ENCODE measurements at regions not wholly inside any gene's neighbourhood (a gene's known extent, or its start where the extent isn't known, plus 50 kb on each side); places are given as distances from the start of the nearest gene placed in this dataset.

DNA sequence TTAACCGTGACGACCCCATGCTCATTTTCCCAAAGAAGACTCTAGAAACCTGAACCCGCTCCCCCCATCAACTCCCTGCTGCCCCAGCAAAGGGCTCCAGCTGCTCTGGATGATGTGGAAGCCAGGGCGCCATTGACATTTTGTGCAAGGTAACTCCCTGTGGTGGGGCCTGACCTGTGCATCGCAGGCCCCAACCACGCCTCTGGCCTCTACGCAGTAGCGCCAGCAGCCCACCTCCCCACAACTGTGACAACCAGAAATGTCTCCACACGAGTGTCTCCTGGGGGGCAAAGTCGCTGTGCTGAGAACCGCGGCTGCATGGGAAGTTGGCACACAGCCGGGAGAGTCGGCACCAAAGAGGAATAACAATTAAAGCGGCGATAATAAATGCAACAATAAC lies 86.9 kb upstream of the PRR5 start (continued):
- TF ChIP-seq PRDM1 (tag by site-specific recombination; IDR thresholded peaks at IDR 0.05) (no peak), FEZF1 (tag by site-specific recombination; IDR thresholded peaks at IDR 0.05) (no peak), ZNF433 (tag by site-specific recombination; IDR thresholded peaks at IDR 0.05; ENCODE audit: low read depth) (no peak), ZNF133 (tag by site-specific recombination; IDR thresholded peaks at IDR 0.05) (no peak)
- TF ChIP-seq, protein P1, sequence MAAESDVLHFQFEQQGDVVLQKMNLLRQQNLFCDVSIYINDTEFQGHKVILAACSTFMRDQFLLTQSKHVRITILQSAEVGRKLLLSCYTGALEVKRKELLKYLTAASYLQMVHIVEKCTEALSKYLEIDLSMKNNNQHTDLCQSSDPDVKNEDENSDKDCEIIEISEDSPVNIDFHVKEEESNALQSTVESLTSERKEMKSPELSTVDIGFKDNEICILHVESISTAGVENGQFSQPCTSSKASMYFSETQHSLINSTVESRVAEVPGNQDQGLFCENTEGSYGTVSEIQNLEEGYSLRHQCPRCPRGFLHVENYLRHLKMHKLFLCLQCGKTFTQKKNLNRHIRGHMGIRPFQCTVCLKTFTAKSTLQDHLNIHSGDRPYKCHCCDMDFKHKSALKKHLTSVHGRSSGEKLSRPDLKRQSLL (tag by site-specific recombination; IDR thresholded peaks at IDR 0.05) = no peak
- TF ChIP-seq, protein P2, sequence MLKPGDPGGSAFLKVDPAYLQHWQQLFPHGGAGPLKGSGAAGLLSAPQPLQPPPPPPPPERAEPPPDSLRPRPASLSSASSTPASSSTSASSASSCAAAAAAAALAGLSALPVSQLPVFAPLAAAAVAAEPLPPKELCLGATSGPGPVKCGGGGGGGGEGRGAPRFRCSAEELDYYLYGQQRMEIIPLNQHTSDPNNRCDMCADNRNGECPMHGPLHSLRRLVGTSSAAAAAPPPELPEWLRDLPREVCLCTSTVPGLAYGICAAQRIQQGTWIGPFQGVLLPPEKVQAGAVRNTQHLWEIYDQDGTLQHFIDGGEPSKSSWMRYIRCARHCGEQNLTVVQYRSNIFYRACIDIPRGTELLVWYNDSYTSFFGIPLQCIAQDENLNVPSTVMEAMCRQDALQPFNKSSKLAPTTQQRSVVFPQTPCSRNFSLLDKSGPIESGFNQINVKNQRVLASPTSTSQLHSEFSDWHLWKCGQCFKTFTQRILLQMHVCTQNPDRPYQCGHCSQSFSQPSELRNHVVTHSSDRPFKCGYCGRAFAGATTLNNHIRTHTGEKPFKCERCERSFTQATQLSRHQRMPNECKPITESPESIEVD (tag by site-specific recombination; IDR thresholded peaks at IDR 0.05) = no peak

DNA sequence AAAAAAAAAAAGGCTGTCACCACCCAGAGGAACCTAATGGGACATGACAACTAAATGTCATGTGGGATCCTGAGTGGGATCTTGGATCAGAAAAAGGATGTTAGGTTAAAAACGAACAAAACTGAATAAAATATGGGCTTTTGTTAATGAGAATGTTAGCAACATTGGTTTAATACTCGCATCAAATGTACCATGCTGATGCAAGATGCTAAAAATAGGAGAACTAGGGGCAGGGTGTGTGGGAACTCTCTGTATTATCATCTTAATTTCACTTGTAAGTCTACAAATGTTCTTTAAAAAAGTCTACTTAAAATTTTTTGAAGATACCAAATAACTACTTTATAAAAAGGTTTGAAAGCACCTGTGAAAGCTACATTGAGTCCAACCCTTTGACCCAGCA lies 88.8 kb upstream of the PRR5 start:
- no peaks in the 10 kb centered on the region for H3K4me1 ChIP-seq (ENCODE audit: control insufficient read depth, insufficient read depth, low read length)
- no peak overlapping the region for H3K4me3 ChIP-seq (ENCODE audit: low read depth, low read length)
- no peak overlapping the region for H3K27ac ChIP-seq (ENCODE audit: extremely low read depth, low read depth, low read length)
- POLR2A ChIA-PET = no interaction called here
- H3K36me3 ChIP-seq (ENCODE audit: control insufficient read depth in 2 of 2, insufficient read depth in 1 of 2, low read length in 2 of 2) = no peaks in the 10 kb centered on the region
- CTCF ChIA-PET = interaction anchor here (5.0 kb wide), 1 partner anchor 13 kb away, joined by 25 read pairs; no protein-coding TSS in a partner anchor
- TF ChIP-seq, protein P3, sequence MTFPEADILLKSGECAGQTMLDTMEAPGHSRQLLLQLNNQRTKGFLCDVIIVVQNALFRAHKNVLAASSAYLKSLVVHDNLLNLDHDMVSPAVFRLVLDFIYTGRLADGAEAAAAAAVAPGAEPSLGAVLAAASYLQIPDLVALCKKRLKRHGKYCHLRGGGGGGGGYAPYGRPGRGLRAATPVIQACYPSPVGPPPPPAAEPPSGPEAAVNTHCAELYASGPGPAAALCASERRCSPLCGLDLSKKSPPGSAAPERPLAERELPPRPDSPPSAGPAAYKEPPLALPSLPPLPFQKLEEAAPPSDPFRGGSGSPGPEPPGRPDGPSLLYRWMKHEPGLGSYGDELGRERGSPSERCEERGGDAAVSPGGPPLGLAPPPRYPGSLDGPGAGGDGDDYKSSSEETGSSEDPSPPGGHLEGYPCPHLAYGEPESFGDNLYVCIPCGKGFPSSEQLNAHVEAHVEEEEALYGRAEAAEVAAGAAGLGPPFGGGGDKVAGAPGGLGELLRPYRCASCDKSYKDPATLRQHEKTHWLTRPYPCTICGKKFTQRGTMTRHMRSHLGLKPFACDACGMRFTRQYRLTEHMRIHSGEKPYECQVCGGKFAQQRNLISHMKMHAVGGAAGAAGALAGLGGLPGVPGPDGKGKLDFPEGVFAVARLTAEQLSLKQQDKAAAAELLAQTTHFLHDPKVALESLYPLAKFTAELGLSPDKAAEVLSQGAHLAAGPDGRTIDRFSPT (tag by site-specific recombination; IDR thresholded peaks at IDR 0.05) = no peak
- TF ChIP-seq ZNF473 (tag by site-specific recombination; IDR thresholded peaks at IDR 0.05) (no peak), ZFP41 (tag by site-specific recombination; IDR thresholded peaks at IDR 0.05; ENCODE audit: borderline replicate concordance) (no peak), ZNF169 (tag by site-specific recombination; IDR thresholded peaks at IDR 0.05) (no peak), ZXDB (tag by site-specific recombination; IDR thresholded peaks at IDR 0.05) (no peak)
- H3K9me3 ChIP-seq (ENCODE audit: control insufficient read depth, insufficient read depth, low read depth, low read length) = no peaks in the 10 kb centered on the region

DNA sequence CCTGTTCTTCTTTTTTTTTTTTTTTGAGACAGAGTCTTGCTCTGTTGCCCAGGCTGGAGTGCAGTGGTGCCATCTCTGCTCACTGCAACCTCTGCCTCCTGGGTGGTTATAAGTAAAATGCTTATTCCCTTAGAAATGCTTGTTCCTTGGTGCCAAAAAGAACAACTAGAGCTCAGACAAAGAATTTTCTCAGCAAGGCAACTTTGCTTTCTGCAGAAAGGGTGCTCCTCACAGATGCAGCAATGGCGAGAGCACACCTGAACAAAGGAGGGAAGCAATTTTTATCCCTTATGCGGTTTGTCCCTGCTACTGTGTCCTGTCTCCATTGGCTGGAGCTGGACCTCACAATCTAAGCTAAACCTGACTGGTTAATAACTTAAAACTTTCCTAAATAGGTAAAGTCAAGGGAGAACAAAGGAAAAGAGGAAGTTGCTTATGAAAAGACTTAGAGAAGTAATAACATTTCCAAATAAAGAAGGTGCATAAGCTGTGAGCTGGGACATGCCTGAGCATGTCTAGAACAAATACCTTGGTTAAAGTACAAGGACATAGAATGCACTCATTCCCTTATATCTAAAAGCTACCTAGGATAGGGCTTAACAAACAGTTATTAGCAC lies 90.0 kb upstream of the PRR5 start:
- no peaks in the 10 kb centered on the region for H3K4me1 ChIP-seq (ENCODE audit: control insufficient read depth, insufficient read depth, low read length)
- peak; percentile 99 for TF ChIP-seq TRIM28 (IDR thresholded peaks at IDR 0.05; ENCODE audit: borderline replicate concordance, low read length)
- TF ChIP-seq YY1 (tag by site-specific recombination; IDR thresholded peaks at IDR 0.05) = no peak
- TF ChIP-seq SETDB1 (IDR thresholded peaks at IDR 0.05; ENCODE audit: insufficient read length, low read length) = peak; percentile 99
- TF ChIP-seq, protein P4, sequence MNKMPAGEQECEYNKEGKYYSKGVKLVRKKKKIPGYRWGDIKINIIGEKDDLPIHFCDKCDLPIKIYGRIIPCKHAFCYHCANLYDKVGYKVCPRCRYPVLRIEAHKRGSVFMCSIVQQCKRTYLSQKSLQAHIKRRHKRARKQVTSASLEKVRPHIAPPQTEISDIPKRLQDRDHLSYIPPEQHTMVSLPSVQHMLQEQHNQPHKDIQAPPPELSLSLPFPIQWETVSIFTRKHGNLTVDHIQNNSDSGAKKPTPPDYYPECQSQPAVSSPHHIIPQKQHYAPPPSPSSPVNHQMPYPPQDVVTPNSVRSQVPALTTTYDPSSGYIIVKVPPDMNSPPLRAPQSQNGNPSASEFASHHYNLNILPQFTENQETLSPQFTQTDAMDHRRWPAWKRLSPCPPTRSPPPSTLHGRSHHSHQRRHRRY (tag by site-specific recombination; IDR thresholded peaks at IDR 0.05) = no peak
- no peak overlapping the region for H3K27ac ChIP-seq (ENCODE audit: extremely low read depth, low read depth, low read length)
- H3K4me3 ChIP-seq (ENCODE audit: low read depth, low read length) = no peak overlapping the region
- CTCF ChIA-PET = interaction anchor here (0.6 to 5.0 kb wide), 2 partner anchors 14 to 297 kb away, joined by 4 to 25 read pairs; no protein-coding TSS in a partner anchor
- POLR2A ChIA-PET = no interaction called here
- H3K9me3 ChIP-seq (ENCODE audit: control insufficient read depth, insufficient read depth, low read depth, low read length) = no peaks in the 10 kb centered on the region
- no peaks in the 10 kb centered on the region for H3K36me3 ChIP-seq (ENCODE audit: control insufficient read depth in 2 of 2, insufficient read depth in 1 of 2, low read length in 2 of 2)
